NCI-H1105 (cell line): ENCODE measurements at regions not wholly inside any gene's neighbourhood (a gene's known extent, or its start where the extent isn't known, plus 50 kb on each side); places are given as distances from the start of the nearest gene placed in this dataset.
"Not testable (repeated sequence)": the region's sequence is repeated elsewhere in the genome, so short reads cannot be mapped to it uniquely, and the experiment has no call there.

Experiments used
- DNase-seq: peaks from one replicate; lab custom pipeline; 2025; lab: John Stamatoyannopoulos, UW

- DNase-seq, result no peak
These were observed 105.0 kb upstream of the SYNCRIP start for GRCh38 chr6:85747666-85748065.

DNA sequence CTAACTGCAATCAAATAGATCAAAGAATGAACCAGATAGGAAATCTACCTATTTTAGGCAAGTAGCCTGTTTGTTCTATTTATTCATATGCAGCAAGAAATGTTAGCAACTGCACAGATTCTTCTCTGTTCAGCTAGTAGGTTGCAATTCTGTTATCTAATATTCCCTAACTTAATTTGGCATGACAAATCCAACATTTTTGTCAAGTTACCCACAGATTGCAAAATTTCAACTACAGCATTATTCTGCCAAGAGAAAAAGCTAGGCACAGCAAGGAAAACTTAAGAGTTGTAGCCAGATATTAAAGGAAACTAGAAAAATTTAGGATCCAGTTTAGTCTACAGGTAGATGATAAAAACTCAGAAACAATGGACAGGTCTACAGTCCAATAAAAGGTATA is 104.4 kb upstream of the SYNCRIP start:
- DNase-seq, result no peak

DNA sequence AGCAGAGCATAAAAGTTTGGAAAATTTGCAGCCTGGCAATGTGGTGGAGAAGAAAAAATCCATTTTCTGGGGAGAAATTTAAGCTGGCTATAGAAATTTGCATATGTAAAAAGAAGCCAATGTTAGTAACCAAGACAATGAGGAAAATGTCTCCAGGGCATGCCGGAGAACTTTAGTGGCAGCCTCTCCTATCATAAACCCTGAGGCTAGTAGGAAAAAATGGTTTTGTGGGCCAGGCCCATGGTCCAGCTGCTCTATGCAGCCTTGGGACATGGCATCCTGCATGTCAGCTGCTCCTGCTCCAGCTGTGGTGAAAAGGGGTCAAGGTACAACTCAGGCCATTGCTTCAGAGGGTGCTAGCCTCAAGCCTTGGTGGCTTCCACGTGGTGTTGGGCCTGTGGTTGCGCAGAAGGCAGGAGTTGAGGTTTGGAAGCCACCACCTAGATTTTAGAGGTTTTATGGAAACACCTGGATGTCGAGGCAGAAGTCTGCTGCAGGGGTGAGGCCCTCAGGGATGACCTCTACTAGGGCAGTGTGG is 101.8 kb upstream of the SYNCRIP start:
- DNase-seq, result no peak

DNA sequence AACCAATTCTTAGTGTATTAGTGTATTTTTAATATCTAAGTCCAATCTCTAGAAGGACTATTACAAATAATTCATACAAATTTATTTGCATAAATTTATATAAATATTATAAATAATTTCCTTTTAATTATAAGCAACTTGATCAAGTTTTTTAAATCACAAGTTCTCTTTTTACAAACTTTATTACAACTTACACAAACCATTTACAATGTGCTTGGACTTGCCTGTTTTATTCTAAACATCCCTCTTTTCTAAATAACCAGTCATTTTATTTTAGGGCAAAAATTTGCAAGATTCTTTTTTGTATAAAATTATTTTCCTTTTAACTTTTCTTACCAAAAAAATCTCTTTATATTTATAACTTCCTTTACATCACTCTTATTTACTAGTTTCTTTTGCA is 83.5 kb upstream of the SYNCRIP start:
- DNase-seq, result no peak

DNA sequence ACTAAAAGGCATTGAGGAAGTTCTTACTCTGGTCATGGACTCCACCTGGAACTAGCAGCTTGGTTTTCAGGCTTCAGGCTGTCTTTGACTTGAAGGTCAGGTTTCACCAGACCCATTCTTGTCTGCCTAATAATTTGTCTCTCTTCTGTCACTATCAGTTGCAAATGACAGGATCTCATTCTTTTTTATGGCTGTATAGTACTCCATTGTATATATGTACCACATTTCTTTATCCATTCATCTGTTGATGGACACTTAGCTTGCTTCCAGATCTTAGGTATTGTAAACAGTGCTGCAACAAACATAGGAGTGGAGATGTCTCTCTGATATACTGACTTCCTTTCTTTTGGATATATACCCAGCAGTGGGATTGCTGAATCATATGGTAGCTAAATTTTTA is 73.1 kb upstream of the SYNCRIP start:
- DNase-seq, result no peak

- DNase-seq, result no peak
These were observed 72.3 kb upstream of the SYNCRIP start for GRCh38 chr6:85714893-85715530.

DNA sequence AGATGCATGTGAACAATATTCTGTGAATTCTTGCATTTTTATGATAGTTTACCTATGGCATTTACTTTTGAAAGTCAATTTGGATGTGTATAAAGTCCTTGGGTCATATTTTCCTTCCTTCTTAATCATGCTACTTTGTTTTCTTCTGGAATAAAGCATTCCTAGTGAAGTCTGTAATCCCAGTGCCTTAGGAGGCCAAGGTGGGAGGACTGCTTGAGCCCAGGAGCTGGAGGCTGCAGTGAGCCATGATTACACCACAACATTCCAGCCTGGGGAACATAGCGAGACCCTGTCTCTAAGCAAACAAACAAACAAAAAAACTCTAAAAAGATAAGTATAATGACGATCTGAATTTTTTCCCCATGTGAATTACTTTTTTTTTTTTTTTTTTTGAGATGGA is 69.7 kb upstream of the SYNCRIP start:
- DNase-seq, result no peak

GRCh38 chr6:85707515-85708145 is 64.9 kb upstream of the SYNCRIP start:
- not testable (repeated sequence) for DNase-seq

GRCh38 chr6:85706272-85706671 is 63.6 kb upstream of the SYNCRIP start:
- no peak for DNase-seq

DNA sequence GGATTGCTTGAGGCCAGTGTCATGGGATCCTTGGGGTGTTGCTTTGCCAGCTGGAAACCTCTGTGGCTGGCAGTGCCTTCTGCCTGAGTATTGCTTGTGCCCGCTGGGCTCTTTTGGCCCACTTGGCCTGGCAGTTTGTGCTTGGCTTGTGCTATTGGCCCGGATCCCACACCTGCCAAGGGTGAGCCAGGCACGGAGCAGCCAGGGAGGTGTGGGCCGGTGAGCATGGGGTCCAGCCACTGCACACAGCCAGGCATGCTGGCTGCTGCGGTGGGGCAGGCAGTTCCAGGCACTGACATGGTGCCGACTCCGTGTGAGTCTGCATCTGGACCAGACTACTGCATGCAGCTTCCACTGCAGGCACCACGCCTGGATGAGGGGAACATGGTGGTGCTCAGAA is 62.5 kb upstream of the SYNCRIP start:
- no peak for DNase-seq

GRCh38 chr6:85703406-85703805 is 60.7 kb upstream of the SYNCRIP start:
- no peak for DNase-seq
